Fibroblast of skin of scalp (primary cell): ENCODE measurements at regions not wholly inside any gene's neighbourhood (a gene's known extent, or its start where the extent isn't known, plus 50 kb on each side); places are given as distances from the start of the nearest gene placed in this dataset.
"Not testable (repeated sequence)": the region's sequence is repeated elsewhere in the genome, so short reads cannot be mapped to it uniquely, and the experiment has no call there.

ENCODE experiments used
- DNase-seq: peaks from one replicate; pipeline ENCODE4 v3.0.0-alpha.2; 2013

DNA sequence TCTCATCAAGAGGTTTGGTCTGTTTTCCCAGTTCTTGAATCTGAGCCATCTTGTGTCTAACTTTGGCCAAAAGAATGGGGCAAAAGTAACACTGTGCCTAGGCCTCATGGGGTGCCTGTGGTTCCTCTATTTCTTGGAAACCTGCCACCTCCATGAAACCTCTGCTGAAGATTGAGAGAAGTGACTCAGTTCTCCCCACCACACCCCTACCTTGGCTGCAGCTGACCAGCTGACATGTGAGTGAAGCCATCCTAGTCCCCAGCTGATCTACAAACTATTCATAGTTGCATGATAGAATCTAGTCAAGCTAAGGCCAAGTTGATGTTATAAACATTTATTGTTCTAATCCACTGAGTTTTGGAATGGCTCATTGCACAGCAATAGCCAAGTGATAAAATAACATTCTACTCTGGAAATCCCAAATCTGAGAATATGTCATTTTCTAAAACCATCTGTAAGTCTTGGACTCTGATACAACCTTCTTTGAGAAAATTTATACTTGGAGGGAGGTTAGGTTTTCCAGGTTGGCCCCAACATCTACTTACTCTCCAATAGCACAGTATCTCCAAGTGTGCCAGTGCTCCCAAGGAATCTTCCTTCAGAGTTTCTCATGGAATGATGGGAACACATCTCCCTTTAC, 107.0 kb upstream of the SMLR1 start:
- no peak for DNase-seq

DNA sequence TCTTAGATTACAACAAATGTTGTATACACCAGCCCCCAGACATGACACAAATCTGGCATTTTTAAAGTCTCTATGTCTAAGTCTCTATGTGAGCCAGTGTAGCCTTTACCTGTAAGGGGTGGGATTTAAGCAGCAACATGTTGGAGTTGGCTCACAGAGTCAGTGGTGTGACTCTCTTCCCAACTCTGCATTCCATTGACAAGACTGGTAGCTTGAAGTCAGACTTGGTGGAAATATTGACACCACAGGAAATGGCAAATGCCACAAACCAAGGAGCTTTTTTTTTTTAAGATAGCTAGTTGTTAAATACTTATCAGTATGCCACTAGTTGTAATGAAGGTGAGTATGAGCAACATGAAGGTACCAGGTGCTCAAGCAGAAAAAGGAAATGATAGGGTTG, 103.1 kb upstream of the SMLR1 start:
- no peak for DNase-seq

DNA sequence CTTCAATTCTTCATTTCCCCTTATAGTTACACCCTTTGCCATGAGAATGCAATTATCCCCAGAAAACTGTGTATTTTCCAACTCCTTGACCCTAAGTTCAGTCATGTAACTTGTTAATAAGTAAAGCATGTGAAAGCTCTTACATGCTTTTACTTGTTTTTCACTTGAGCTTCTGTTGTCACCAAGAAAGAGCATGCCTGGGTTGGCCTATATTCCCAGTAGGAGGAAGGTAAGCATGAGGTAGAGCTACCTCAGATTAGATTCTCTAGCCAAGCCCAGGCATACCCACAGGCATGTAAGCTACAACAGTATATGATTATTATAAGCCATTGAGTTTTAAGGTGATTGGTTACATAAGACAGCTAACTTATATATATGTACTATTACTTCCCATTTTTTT, 101.7 kb upstream of the SMLR1 start:
- no peak for DNase-seq

DNA sequence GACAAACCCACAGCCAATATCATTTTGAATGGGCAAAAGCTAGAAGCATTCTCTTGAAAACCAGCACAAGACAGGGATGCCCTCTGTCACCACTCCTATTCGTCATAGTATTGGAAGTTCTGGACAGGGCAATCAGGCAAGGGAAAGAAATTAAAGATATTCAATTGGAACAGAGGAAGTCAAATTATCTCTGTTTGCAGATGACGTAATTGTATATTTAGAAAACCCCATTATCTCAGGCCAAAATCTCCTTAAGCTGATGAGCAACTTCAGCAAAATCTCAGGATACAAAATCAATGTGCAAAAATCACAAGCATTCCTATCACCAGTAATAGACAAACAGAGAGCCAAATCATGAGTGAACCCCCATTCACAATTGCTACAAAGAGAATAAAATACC, 99.1 kb upstream of the SMLR1 start:
- DNase-seq: not testable (repeated sequence)

DNA sequence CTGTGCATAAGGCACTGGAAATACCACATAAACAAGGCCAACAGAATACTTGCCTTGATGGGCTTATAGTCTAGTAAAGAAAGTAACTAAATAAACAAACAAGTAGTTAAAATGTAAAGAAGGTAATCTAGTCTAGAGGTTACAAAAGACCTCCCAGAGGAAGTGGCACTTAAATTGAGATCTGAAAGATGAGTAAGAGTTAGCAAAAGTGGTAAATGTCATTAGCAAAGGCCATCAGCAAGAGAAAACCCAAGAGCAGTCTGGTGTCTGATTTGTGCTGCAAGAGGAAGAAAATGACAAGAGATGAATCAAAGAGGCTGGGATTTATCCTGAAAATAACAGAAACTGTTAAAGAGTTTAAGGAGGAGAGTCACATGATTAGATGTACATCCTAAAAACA, 96.6 kb upstream of the SMLR1 start:
- no peak for DNase-seq

DNA sequence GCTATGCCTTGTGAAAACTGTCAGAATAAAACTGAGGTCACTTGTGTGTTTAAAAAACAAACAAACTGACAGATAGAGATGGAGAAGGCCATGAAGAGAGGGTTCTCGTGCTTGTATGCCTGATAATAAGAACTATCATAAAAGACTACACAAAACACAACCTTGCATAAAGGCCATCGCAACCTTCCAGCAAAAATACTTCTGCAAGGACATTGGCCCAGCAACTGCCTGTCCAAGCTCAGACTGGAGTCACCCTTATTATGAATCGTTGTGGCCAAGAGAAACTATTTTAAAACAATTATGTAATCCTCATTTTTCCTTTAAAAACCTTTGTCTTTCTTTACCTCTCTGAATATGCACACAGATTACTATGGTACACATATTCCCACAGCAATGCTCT, 93.0 kb upstream of the SMLR1 start:
- DNase-seq: no peak

DNA sequence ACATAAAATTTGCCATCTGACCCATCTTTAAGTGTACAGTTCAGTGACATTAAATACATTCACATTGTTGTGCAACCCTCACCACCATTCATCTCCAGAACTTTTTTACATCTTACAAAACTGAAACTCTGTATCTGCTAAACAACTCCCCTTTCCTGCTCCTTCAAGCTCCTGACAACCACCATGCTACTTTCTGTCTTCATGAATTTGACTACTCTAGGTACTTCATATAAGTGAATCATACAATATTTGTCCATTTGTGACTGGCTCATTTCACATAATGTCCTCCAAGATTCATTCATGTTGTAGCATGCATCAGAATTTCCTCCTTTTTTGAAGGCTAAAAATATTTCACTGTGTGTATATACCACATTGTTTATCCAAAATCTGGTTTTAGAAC, 86.9 kb upstream of the SMLR1 start:
- DNase-seq: no peak

DNA sequence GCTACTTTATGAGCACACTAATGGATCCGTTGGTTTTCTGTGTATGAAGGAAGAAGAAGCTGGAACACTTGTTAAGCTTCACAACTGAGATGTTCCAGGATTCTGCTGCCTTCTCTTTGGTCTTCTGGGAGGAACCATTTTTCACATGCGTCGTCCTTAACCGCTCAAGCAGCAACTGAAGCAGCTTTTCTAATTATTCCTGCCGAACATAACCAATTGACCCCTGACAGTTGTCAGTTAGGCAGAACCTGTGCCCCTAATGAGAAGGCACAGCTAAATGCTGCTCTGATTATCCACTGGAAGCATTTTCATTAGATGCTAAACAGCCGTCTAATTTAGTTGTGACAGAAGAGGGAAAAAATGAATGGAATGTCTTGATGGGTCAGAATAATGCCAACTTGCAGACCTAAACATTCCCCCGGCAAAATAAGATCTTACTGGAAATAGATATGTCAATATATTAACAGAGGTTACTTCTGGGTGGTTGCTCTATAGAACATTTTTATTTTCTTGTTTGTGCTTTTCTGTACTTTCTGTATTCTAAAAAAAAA, 85.0 kb upstream of the SMLR1 start:
- DNase-seq: peak; percentile 53

GRCh38 chr6:130743175-130743574, 84.0 kb upstream of the SMLR1 start:
- DNase-seq: no peak

- no peak for DNase-seq
These were observed 82.4 kb upstream of the SMLR1 start for GRCh38 chr6:130744576-130745366.

GRCh38 chr6:130748041-130748440, 79.2 kb upstream of the SMLR1 start:
- no peak for DNase-seq

GRCh38 chr6:130749402-130749801, 77.8 kb upstream of the SMLR1 start:
- no peak for DNase-seq

DNA sequence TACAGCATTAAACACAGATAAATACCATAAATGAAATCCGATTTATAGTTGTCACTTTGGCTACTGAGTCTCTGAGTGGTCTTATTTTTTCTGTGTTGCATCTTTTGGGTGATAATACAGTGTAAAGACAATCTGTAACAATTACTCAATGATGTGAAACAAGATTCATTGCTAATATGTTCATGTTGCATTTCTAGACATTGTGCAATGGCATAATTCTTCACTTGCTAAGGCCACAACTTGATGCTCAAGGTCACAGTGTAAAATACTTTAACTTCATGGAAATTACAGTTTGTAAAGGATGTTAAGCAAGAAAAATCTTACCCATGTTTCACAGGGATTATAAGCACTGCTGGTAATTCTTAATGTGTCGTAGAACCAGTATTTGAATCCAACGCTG, 74.9 kb upstream of the SMLR1 start:
- DNase-seq: peak; percentile 31

DNA sequence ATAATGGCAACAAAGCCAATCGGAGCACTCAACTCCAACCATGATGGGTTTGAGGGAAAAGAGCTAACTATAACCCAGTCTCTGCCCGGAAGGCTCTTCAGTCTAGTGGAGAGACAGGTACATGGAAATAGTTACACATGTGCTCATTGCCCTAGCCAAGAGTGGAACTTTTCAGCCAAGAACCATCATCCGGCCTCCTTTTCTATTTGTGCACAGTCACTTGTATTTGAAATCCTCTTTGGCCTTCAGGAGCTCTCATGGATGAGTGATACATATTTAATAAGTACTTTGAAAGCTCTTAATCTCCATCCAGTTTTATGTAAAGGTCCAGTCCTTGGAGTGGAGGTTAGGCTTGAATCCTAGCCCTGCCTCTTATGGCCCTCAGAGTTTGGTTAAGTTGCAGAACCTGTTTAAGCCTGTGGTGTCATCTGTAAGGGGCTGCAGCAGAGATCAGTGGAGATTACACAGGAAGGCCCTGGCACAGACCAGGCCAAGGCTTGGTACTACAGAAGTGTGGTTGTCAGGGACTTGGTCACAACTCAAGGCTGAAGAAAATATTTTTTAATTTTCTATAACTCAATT, 72.3 kb upstream of the SMLR1 start:
- DNase-seq: no peak

- no peak for DNase-seq
These were observed 71.7 kb upstream of the SMLR1 start for GRCh38 chr6:130755368-130756034.

- DNase-seq: no peak
These were observed 70.4 kb upstream of the SMLR1 start for GRCh38 chr6:130756824-130757223.

- DNase-seq: no peak
These were observed 68.4 kb upstream of the SMLR1 start for GRCh38 chr6:130758813-130759212.

- peak; percentile 52 for DNase-seq
These were observed 67.2 kb upstream of the SMLR1 start for GRCh38 chr6:130760006-130760405.

DNA sequence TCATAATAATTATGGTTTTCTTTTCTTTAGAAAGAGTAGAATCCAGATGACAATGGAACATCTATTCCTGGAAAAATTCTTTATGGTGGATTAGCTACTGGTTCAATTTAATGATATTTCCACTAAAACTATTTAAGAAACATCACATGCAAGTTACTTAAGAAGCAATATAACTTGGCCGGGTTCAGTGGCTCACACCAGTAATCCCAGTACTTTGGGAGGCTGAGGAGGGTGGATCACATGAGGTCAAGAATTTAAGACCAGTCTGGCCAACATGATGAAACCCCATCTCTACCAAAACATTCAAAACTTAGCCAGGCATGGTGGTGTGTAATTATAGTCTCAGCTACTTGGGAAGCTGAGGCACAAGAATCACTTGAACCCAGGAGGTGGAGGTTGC, 65.9 kb upstream of the SMLR1 start:
- no peak for DNase-seq

DNA sequence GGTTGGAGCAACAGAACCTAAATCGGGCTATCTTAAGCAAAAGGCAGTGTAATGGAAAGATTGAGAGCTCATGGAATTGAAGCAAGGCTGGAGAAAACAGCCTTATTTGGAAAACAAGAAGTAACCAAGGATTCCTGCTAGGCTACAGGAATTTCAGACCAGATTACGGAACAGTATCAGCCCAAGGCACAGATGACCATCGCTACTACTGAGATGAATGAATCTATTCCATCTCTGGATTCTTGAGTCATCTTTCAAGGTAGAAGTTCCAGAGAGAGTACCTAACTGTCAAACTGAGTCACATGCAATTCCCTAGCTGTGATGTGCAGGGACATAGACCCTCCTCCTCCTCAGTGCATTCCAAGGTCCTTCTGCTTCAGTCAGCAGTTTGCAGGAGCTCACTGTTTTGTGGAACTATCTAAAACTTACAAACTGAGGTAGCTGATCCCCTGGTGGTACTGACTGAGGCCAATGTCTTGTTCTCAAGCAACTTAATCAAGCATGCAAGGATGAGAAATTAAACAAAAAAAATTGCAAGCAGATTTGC, 62.0 kb upstream of the SMLR1 start:
- DNase-seq: no peak

DNA sequence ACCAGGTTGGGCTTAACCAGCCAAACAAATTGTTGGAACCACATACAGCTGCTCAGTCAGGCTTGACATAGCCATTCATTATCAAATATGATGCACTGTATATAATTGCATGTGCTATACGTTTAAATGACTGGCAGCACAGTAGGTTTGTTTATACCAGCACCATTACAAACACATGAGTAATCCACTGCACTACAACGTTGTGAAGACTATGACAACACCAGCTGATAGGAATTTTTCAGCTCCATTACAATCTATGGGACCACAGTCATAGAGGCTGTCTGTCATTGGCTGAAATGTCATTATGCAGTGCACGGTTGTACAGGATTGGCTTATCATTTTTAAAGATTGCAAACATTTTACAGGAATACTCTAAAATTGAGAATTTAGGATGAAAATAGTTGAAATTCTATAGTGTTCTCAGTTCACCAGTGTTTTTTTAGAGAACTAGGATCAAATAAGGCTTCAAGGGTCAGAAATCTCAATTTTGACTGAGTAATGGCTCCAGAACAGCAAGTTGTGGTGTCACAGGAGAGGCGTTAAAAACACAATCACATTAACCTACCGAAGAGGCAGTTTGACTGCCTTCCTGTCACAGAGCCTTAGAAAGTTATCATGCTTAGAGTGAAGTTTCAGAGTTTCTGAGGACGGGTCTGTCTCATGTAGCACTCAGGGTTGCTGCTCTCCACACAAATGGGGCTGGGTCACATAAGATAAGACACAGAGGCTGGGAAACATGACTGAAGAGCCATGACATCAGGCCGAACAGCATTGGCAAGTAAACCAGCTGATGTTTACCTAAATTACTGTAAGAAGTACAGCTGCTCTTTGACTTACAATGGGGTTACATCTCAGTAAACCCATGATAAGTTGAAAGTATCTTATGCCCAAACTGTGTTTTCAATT, 60.7 kb upstream of the SMLR1 start:
- no peak for DNase-seq

DNA sequence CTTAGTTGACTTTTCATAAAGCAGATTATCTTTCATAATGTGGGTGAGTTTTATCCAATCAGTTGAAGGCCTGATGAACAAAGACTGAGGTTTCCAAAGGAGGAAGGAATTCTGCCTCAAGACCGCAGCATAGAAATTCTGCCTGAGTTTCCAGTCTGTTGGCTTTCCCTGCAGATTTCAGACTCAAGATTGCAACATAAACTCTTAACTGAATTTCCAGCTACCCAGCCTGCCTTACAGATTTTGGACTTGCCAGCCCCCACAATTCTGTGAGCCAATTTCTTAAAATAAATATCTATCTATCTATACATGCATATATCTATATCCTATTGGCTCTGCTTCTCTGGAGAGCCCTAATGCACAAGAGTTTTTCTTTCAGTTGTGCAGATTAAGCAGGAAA, 57.3 kb upstream of the SMLR1 start:
- DNase-seq: no peak
